HG02981 (cell line): ENCODE measurements at regions not wholly inside any gene's neighbourhood (a gene's known extent, or its start where the extent isn't known, plus 50 kb on each side); places are given as distances from the start of the nearest gene placed in this dataset.
"Not testable (repeated sequence)": the region's sequence is repeated elsewhere in the genome, so short reads cannot be mapped to it uniquely, and the experiment has no call there.

Source experiments
- ATAC-seq: cut with Tn5 transposase; IDR thresholded peaks from one replicate; pipeline ENCODE4 v1.9.1; 2021; ENCODE audit warnings: mild to moderate bottlenecking, moderate library complexity; ENCODE audit not compliant: unreplicated experiment

DNA sequence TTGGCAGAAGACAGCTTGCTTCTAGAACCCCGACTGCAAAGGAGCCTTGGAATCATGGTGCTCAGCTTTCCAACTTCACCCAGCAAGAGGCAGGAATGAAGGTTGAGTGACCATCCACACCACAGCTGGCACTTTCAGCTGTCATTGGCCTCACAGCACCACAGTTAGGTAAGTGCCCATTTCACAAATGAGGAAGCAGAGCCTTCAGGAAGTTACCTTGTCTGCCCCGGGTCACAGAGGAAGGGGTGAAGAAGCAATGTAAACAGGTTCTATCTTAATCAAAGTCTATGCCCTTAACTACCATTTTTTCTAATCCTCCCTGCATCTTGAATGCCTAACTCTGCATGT, 156.0 kb downstream of the GLUL start:
- ATAC-seq = no peak

GRCh38 chr1:182229921-182230491, 161.6 kb downstream of the GLUL start:
- ATAC-seq = no peak

DNA sequence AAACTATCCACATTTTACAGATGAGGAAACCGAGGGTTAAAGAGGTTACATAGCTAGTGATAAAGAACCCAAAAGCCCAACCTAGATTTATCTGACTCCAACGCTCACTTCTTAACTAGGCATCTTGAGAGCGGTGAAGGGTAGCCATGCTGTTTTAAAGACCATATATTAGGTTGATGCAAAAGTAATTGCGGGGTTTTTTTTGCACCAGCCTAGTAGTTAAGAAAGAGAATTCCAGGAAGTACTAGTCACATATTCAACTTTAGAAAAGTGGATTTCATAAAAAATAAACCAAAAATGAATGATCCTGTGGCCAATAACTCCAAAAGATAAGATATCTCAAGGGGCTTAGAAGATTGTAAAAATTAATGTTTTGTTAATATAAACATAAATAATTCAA, 162.1 kb downstream of the GLUL start:
- ATAC-seq = no peak

GRCh38 chr1:182227864-182228547, 163.6 kb downstream of the GLUL start:
- ATAC-seq = no peak

GRCh38 chr1:182226618-182227017, 165.0 kb downstream of the GLUL start:
- ATAC-seq = no peak

GRCh38 chr1:182225755-182226154, 164.2 kb upstream of the ZNF648 start:
- ATAC-seq = not testable (repeated sequence)

- not testable (repeated sequence) for ATAC-seq
Measured at GRCh38 chr1:182221990-182222389, 160.5 kb upstream of the ZNF648 start.

GRCh38 chr1:182221367-182221766, 159.9 kb upstream of the ZNF648 start:
- not testable (repeated sequence) for ATAC-seq

- ATAC-seq = no peak
Measured at GRCh38 chr1:182217967-182218366, 156.5 kb upstream of the ZNF648 start.

DNA sequence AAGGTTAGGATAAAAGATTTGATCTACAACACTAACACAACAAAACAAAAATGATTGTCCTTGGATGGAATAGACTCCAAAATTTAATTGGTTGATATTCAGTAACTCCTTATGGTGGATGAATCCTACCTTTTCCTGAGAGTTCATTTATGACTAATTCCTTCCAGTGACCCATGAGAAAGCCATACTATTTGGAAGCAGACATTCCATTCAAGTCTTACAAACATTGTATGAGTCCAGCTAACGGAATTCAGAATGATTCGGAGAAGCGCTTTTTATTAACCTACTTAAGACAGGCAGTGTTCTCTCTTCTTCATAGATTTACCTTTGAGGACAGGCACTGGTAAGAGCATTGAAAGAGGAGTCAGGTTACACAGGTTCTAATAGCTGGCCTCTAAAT, 155.6 kb upstream of the ZNF648 start:
- no peak for ATAC-seq

GRCh38 chr1:182215764-182216163, 154.3 kb upstream of the ZNF648 start:
- no peak for ATAC-seq

DNA sequence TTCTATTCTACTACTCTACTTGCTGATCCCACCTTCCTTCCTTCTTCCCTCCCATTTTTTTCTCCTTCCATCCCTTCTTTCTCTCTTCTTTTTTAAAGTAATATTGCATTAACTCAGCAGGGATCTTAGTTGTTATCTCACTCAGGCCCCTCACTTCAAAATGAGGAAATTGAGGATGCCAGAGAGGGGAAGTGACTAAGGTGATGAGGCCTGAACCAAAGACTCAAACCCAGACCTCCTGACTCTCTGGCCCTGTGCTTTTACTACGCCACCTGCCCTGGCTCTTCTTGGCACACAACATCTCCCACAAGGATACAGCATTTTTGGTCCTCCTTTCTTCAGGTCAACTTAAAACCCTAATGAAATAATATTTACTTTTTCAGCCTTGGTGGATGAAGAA, 151.7 kb upstream of the ZNF648 start:
- ATAC-seq = no peak

GRCh38 chr1:182211386-182211785, 149.9 kb upstream of the ZNF648 start:
- no peak for ATAC-seq

DNA sequence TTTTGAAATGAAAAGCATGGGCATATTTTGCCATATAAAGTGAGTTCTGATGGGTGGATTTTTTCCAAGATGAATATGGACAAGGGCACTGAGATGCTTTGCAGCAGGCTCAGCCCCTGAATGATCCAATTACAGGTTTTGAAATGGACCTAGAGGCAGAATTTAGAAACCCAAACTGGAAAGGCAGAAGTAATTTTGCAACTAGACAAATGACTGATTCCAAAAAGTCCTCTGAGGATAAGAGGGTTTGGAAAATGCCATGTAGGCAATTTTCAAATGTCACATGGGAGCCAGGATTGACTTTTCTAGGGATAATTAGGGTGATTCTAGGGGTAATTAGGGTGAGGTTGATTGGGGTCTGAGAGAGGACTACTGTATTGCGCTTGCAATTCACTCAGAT, 148.9 kb upstream of the ZNF648 start:
- no peak for ATAC-seq

DNA sequence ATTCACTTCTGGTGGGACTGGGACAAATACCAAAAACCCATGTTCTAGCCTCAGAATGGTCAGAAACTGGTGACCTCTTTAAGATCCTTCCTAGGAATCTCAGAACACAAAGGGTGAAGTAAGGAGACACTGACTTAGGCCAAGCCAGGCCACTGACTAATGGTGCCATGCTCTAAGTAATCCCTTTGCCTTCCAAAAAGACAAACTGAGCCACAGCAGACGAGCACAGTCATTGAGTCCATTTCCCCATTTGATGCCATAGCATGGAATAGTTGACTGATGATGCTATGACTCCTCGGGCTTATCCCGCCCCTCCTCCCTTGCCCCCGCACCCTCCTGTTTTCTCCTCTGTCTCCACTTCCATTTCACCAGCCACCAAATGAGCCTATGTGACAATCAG, 145.8 kb upstream of the ZNF648 start:
- ATAC-seq = no peak

- no peak for ATAC-seq
Measured at GRCh38 chr1:182206626-182207239, 145.2 kb upstream of the ZNF648 start.

DNA sequence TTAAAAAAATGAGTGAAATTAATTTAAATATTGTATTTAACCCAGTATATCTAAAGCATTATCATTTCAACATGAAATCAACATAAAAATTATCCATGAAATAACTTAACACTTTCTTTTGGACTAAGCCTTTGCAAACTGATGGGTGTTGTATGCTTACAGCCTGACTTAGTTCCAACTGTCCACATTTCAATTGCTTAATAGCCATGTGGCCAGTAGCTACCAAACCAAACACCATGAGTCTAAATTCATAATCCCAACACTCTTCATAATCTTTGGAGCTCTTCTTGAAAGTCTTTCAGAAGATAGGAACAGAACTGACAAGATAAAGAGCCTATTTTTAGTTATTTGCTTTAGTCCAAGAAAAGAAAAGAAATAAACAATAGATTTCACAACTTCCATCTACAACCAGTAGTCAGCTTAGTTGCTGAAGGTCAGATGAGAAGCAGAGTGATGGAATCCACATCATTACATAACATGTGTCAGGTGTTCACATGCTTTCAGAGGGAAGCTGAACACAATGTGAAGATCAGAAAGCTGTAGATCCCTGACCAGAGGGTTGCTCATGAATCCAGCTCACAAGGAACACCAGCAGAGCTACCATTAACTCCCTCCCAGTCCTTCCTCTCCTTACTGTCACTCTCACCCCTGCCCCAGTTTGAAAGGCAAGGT, 144.0 kb upstream of the ZNF648 start:
- ATAC-seq = no peak

DNA sequence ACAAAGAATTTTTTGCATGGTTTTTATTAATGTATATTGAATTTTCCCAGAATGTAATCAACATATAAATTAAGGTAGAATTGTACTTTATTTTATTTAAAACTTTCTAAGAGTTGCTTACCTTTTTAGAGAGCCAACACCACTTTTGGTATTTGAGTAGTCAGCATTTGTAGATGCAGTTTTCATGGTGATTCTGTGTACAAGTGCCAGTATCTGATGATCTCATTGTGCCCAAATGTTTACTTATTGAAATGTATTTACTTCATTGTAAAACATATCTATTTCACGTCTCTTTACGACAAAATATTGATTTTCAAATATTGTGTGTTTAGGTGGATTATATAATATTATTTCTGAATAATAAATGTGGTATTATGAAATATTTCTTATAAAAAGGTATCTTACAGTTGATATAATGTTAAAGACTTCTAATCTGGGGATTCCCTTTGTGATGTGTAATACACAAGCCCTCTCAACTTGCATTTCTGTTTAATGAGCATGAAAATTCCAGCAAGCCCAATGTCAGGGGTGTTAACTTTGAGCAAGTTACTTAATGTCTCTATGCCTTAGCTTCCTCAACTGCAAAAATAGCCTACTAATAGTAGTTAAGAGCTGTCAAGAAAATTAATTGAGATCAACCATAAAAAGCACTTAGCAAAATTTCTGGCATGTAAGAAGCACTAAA, 141.8 kb upstream of the ZNF648 start:
- ATAC-seq = no peak

- not testable (repeated sequence) for ATAC-seq
Measured at GRCh38 chr1:182201490-182201889, 140.0 kb upstream of the ZNF648 start.

DNA sequence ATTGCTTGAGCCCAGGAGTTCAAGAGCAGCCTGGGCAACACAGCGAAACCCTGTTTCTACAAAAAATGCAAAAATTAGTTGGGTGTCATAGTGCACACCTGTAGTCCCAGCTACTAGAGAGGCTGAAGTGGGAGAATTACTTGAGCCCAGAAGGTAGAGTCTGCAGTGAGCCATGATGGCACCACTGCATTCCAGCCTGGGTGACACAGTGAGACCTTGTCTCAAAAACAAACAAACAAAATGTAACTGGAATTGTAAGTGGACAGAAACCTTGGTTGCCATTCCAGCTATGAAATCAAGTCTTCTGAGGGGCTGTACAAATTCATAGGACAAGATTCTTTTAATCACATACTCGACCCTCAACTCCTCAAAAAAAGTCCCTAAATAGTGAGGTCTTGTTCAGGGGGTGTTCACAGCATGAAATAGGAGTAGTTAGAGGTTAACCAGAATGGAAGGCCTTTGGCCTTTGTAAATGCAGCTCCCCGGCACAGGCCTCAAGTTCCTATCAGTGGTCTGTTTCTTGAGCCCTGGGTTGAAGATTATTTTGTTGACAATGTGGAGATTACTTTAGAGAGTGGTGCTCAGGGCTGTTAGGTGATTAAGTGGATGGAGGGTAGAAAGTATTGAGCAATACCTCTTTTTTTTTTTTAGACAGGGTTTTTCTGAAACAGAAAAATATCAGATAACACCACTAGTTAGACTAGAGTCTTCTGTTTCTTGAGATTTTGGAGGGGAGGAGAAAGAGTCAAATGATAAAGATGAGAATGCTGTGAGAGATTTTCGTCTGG, 138.7 kb upstream of the ZNF648 start:
- ATAC-seq = no peak
